WTC11 (cell line): ENCODE measurements at regions not wholly inside any gene's neighbourhood (a gene's known extent, or its start where the extent isn't known, plus 50 kb on each side); places are given as distances from the start of the nearest gene placed in this dataset.

Experiments
- ATAC-seq: fragments of 200-7000 bp; cut with Tn5 transposase; 2 replicates; pipeline ENCODE4 v1.10.0; 2021; ENCODE audit warnings: mild to moderate bottlenecking, moderate library complexity
- CTCF ChIA-PET: fragments of 300-600 bp; sonication (Branson Sonifier 250); formaldehyde crosslinking; loops from one replicate; lab custom pipeline; 2021; ENCODE audit warnings: antibody characterized with exemption; lab: Charles Lee
- POLR2A ChIA-PET: fragments of 350-600 bp; sonication (Branson Sonifier 250); formaldehyde crosslinking; loops from one replicate; lab custom pipeline; 2021; ENCODE audit warnings: antibody characterized with exemption; lab: Charles Lee
- DNase-seq: peaks from one replicate; pipeline ENCODE4 v3.0.0; 2021; ENCODE audit warnings: low spot score
- H3K27ac Mint-ChIP-seq: 2 replicates; pipeline ENCODE4 v1.8.0; 2021; ENCODE audit warnings: mixed read lengths
- H3K27me3 Mint-ChIP-seq: 2 replicates; pipeline ENCODE4 v1.8.0; 2021; ENCODE audit warnings: low read depth, mild to moderate bottlenecking, moderate library complexity, mixed read lengths
- H3K36me3 Mint-ChIP-seq: 2 replicates; pipeline ENCODE4 v1.8.0; 2021; ENCODE audit warnings: mixed read lengths
- H3K4me1 Mint-ChIP-seq: 2 replicates; pipeline ENCODE4 v1.8.0; 2022; ENCODE audit warnings: mixed read lengths
- H3K4me3 Mint-ChIP-seq: 2 replicates; pipeline ENCODE4 v1.8.0; 2021; ENCODE audit warnings: mild to moderate bottlenecking, moderate library complexity, mixed read lengths
- H3K9me3 Mint-ChIP-seq: 2 replicates; pipeline ENCODE4 v1.8.0; 2021; ENCODE audit warnings: mixed read lengths
- ARID4B ChIP-seq: sonication (generic); formaldehyde crosslinking; IDR thresholded peaks from 2 replicates; pipeline ENCODE4 v1.8.0; 2023; ENCODE audit warnings: missing genetic modification reagents, mild to moderate bottlenecking, borderline replicate concordance
- ATF1 ChIP-seq: sonication (generic); formaldehyde crosslinking; IDR thresholded peaks from 2 replicates; pipeline ENCODE4 v1.8.1; 2023; ENCODE audit warnings: mild to moderate bottlenecking, moderate library complexity, missing genetic modification reagents
- ATF3 ChIP-seq: sonication (generic); formaldehyde crosslinking; conservative IDR thresholded peaks from 2 replicates; pipeline ENCODE4 v1.8.1; 2022; ENCODE audit warnings: mild to moderate bottlenecking, missing genetic modification reagents
- CREB1 ChIP-seq: sonication (generic); formaldehyde crosslinking; IDR thresholded peaks from 2 replicates; pipeline ENCODE4 v1.8.0; 2023; ENCODE audit warnings: mild to moderate bottlenecking, missing genetic modification reagents
- CTCF ChIP-seq: fragments of 200-600 bp; IDR thresholded peaks from 2 replicates; pipeline ENCODE4 v1.8.0; 2022; ENCODE audit warnings: antibody characterized with exemption
- E2F5 ChIP-seq: sonication (generic); formaldehyde crosslinking; IDR thresholded peaks from 2 replicates; pipeline ENCODE4 v1.8.1; 2022; ENCODE audit warnings: mild to moderate bottlenecking, moderate library complexity, missing genetic modification reagents
- ESRRA ChIP-seq: sonication (generic); formaldehyde crosslinking; IDR thresholded peaks from 2 replicates; pipeline ENCODE4 v1.8.1; 2022; ENCODE audit warnings: mild to moderate bottlenecking, missing genetic modification reagents, borderline replicate concordance
- FOXP4 ChIP-seq: sonication (generic); formaldehyde crosslinking; IDR thresholded peaks from 2 replicates; pipeline ENCODE4 v1.8.0; 2022; ENCODE audit warnings: mild to moderate bottlenecking, missing genetic modification reagents
- HMGXB4 ChIP-seq: sonication (generic); formaldehyde crosslinking; IDR thresholded peaks from 2 replicates; pipeline ENCODE4 v1.8.1; 2023; ENCODE audit warnings: mild to moderate bottlenecking, moderate library complexity, missing genetic modification reagents
- NFYB ChIP-seq: sonication (generic); formaldehyde crosslinking; conservative IDR thresholded peaks from 2 replicates; pipeline ENCODE4 v1.8.0; 2022; ENCODE audit warnings: low read depth, missing genetic modification reagents
- NR1H2 ChIP-seq: sonication (generic); formaldehyde crosslinking; IDR thresholded peaks from 2 replicates; pipeline ENCODE4 v1.9.0; 2021; ENCODE audit warnings: mild to moderate bottlenecking, moderate library complexity, missing genetic modification reagents
- NR3C1 ChIP-seq: sonication (generic); formaldehyde crosslinking; conservative IDR thresholded peaks from 2 replicates; pipeline ENCODE4 v1.8.1; 2023; ENCODE audit warnings: low read depth, mild to moderate bottlenecking, missing genetic modification reagents
- ZNF423 ChIP-seq: fragments of 250-450 bp; sonication (Bioruptor Pico); IDR thresholded peaks from 2 replicates; pipeline ENCODE4 v2.1.2; 2022; ENCODE audit warnings: mild to moderate bottlenecking, moderate library complexity
- ZNF532 ChIP-seq: fragments of 250-450 bp; sonication (Bioruptor Pico); IDR thresholded peaks from 2 replicates; pipeline ENCODE4 v1.9.0; 2021; ENCODE audit warnings: mild to moderate bottlenecking, borderline replicate concordance

- H3K4me3 Mint-ChIP-seq, result no peak overlapping the region
- H3K4me1 Mint-ChIP-seq, result no peaks in the 10 kb centered on the region
- TF ChIP-seq ZNF532 (no peak), CTCF (no peak), NFYB (CRISPR knock-in tag) (no peak), FOXP4 (no peak), ESRRA (CRISPR knock-in tag) (no peak), ARID4B (CRISPR knock-in tag) (no peak), ZNF423 (CRISPR knock-in tag) (no peak), ATF1 (CRISPR knock-in tag) (no peak), CREB1 (no peak), HMGXB4 (no peak), NR3C1 (CRISPR knock-in tag) (no peak), E2F5 (CRISPR knock-in tag) (no peak), NR1H2 (CRISPR knock-in tag) (no peak), ATF3 (CRISPR knock-in tag) (no peak)
- TF ChIP-seq, all 79 proteins: peak for 0
- Mint-ChIP-seq H3K27me3 (peaks cover 5% of the 10 kb centered on the region; the same call in 1 of the 2 replicates), H3K27ac (no peak overlapping the region), H3K9me3 (peaks cover 5% of the 10 kb centered on the region), H3K36me3 (no peaks in the 10 kb centered on the region)
- DNase-seq, result no peak
- ATAC-seq, result no peak
- ChIA-PET POLR2A (no interaction called here), CTCF (no interaction called here)
These were observed 330.6 kb upstream of the EPHA7 start for GRCh38 chr6:93749930-93750329.
